ENCODE measurements at regions not wholly inside any gene's neighbourhood (a gene's known extent, or its start where the extent isn't known, plus 50 kb on each side); places are given as distances from the start of the nearest gene placed in this dataset.

DNA sequence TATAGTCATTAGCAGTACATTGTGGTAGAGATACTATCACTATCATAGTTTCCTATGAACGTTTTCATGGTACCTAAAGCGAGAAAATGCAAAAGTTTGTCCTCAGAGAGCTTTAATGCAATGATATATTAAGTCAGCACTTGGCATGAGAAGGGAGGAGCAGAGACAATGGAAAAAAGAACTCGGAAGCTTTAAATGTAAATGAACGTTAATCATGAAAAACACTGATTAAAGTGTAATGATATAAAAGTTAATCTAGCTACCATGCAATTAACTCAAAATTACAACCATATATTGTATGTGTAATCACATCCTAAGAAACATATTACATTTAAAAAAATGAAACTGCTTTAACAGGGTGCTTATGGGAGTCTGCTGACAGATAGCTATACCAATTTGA, 282.7 kb downstream of the HDGFL1 start:
- no peak overlapping the region for H3K4me3 Mint-ChIP-seq
- no peak overlapping the region for H3T11ph ChIP-seq (ENCODE audit: low read length)

More for the DNA sequence above, 282.7 kb downstream of the HDGFL1 start:
- no CpG with 5 or more reads among the region's 4 CpGs for WGBS (ENCODE audit: extremely low coverage, insufficient read length, low lambda C conversion rate)
- no peak overlapping the region for H4K91ac ChIP-seq (ENCODE audit: insufficient read length, low read depth, low read length)
- no peaks in the 10 kb centered on the region for H3K23me2 ChIP-seq (ENCODE audit: insufficient read length, low read depth, low read length, poor library complexity, severe bottlenecking)
- H2BK15ac ChIP-seq (ENCODE audit: low read depth, low read length): no peak overlapping the region
- no peak overlapping the region for H3K56ac ChIP-seq (ENCODE audit: insufficient read length, low read depth, low read length)
- H3K79me2 ChIP-seq (ENCODE audit: insufficient read depth, low read length): no peaks in the 10 kb centered on the region
- Mint-ChIP-seq H3K27ac (no peak overlapping the region), H3K4me1 (peaks cover 9 to 13% of the 10 kb centered on the region in 2 experiments), H3K9me3 (peaks cover 9 to 13% of the 10 kb centered on the region in 2 experiments), H3K27me3 (ENCODE audit: low read depth) (no peaks in the 10 kb centered on the region), H3K36me3 (ENCODE audit: insufficient read depth in 1 of 3, low read depth in 3 of 3) (peaks cover 4 to 13% (median 4%) of the 10 kb centered on the region in 3 experiments)
- no peak overlapping the region for H2BK12ac ChIP-seq (ENCODE audit: insufficient read length, low read depth, low read length)
- H3K23ac ChIP-seq (ENCODE audit: insufficient read length, low read depth, low read length): no peak overlapping the region
- H3K9ac ChIP-seq (ENCODE audit: extremely low read depth, insufficient read length, low read length): no peak overlapping the region
- no peak overlapping the region for H3K4ac ChIP-seq (ENCODE audit: low read depth, low read length)
- no peaks in the 10 kb centered on the region for H4K20me1 ChIP-seq (ENCODE audit: control insufficient read depth, insufficient read depth, insufficient read length)
- no peak overlapping the region for H2BK5ac ChIP-seq (ENCODE audit: insufficient read length, low read length)
- H2AK5ac ChIP-seq (ENCODE audit: insufficient read length, low read length): no peak overlapping the region
- H2AFZ ChIP-seq (ENCODE audit: low read length): no peak overlapping the region
- no peak overlapping the region for H2BK20ac ChIP-seq (ENCODE audit: low read depth, low read length, poor library complexity, severe bottlenecking)
- TF ChIP-seq, protein P1, sequence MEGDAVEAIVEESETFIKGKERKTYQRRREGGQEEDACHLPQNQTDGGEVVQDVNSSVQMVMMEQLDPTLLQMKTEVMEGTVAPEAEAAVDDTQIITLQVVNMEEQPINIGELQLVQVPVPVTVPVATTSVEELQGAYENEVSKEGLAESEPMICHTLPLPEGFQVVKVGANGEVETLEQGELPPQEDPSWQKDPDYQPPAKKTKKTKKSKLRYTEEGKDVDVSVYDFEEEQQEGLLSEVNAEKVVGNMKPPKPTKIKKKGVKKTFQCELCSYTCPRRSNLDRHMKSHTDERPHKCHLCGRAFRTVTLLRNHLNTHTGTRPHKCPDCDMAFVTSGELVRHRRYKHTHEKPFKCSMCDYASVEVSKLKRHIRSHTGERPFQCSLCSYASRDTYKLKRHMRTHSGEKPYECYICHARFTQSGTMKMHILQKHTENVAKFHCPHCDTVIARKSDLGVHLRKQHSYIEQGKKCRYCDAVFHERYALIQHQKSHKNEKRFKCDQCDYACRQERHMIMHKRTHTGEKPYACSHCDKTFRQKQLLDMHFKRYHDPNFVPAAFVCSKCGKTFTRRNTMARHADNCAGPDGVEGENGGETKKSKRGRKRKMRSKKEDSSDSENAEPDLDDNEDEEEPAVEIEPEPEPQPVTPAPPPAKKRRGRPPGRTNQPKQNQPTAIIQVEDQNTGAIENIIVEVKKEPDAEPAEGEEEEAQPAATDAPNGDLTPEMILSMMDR (conservative IDR thresholded peaks at IDR 0.05): no peak
- DNase-seq: no peak
- peaks cover 2% of the 10 kb centered on the region; the same call in 1 of the 2 replicates for H3K4me1 ChIP-seq (ENCODE audit: insufficient read depth, low read length)
- no peak overlapping the region for H4K5ac ChIP-seq (ENCODE audit: insufficient read length, low read depth, low read length)
- no peak overlapping the region for H3K27ac ChIP-seq (ENCODE audit: insufficient read length, low read depth, low read length)
- H4K8ac ChIP-seq (replicated peaks; ENCODE audit: insufficient read length, low read depth, low read length): no peak overlapping the region
- no peaks in the 10 kb centered on the region for H3K79me1 ChIP-seq (ENCODE audit: insufficient read depth, low read depth, low read length, poor library complexity, severe bottlenecking)
- H3K14ac ChIP-seq (ENCODE audit: insufficient read depth, low read length): no peak overlapping the region
- H3K18ac ChIP-seq (ENCODE audit: insufficient read length, low read depth, low read length): no peak overlapping the region
- H3K9me3 ChIP-seq (ENCODE audit: control insufficient read depth, low read depth, low read length): no peaks in the 10 kb centered on the region
- H3K4me2 ChIP-seq (ENCODE audit: insufficient read depth, insufficient read length, low read length): no peak overlapping the region
- H2BK120ac ChIP-seq (ENCODE audit: low read depth, low read length, poor library complexity, severe bottlenecking): no peak overlapping the region
- no peaks in the 10 kb centered on the region for H3K27me3 ChIP-seq (ENCODE audit: insufficient read depth, low read length)
